C4-2B (cell line): ENCODE measurements at regions not wholly inside any gene's neighbourhood (a gene's known extent, or its start where the extent isn't known, plus 50 kb on each side); places are given as distances from the start of the nearest gene placed in this dataset.

ENCODE experiments used
- H3K27ac ChIP-seq: fragments of 450-650 bp; 2 replicates; pipeline ENCODE4 v1.5.1; 2017
- ZFX ChIP-seq: fragments of 450-650 bp; IDR thresholded peaks from 2 replicates; pipeline ENCODE4 v1.6.1; 2017
- TF ChIP-seq, protein P1 (sequence below): fragments of 450-650 bp; conservative IDR thresholded peaks from 2 replicates; pipeline ENCODE4 v1.5.1; 2017; ENCODE audit warnings: mild to moderate bottlenecking

DNA sequence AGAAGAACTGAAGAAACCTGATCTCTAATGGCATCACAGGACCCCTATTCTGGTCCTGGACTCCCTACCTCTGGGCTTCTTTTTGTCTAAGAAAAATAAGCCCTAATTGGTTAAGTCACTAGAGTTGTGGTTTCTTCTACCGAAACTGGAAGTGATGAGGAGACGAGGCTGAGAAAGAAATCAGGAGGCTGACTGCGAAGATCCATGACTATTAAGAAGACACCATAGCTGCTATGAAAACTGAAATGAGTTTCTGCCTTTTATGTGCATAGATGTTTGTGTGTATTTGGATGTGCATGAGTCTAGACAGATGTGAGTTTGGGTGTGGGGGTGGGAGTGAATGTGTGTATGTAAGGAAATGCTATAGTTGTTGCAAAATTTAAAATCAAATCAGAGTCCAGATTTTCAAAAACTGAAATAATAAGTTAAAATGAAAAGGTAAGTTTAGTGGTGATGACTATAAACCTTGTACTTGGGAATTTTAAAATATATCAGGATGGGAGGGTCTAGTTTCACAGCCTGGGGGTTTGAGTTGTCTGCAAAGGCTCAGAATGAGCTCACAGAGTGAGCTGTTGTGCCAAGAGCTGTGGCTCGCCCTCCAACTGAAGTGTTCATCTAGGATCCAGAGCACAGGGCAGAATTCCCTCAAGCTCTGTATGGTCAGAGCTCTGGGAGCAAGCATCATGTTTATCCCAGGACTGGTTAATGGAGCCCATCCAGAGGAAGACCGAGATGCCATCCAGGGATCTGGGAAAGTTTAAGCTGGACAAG is 94.9 kb downstream of the VCPKMT start:
- no peak overlapping the region for H3K27ac ChIP-seq
- TF ChIP-seq ZFX: no peak
- TF ChIP-seq, protein P1, sequence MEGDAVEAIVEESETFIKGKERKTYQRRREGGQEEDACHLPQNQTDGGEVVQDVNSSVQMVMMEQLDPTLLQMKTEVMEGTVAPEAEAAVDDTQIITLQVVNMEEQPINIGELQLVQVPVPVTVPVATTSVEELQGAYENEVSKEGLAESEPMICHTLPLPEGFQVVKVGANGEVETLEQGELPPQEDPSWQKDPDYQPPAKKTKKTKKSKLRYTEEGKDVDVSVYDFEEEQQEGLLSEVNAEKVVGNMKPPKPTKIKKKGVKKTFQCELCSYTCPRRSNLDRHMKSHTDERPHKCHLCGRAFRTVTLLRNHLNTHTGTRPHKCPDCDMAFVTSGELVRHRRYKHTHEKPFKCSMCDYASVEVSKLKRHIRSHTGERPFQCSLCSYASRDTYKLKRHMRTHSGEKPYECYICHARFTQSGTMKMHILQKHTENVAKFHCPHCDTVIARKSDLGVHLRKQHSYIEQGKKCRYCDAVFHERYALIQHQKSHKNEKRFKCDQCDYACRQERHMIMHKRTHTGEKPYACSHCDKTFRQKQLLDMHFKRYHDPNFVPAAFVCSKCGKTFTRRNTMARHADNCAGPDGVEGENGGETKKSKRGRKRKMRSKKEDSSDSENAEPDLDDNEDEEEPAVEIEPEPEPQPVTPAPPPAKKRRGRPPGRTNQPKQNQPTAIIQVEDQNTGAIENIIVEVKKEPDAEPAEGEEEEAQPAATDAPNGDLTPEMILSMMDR: no peak

DNA sequence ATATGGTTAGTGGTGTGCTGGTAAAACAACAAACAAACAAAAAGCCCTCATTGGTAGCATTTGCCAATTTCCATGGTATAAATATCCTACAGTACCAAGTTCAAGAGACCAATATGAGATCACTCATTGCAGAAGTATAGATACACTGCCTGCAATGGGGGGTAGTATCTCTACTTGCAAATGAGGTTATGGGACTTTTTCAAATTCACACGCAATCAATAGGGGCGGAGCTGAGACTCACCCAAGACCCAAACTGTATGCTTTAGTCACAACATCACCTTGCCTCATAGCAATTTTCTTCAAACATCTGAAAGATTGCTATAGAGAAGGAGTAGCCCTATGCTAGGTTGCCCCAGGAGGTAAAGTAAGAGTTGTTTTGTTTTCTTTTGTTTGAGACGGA is 93.7 kb downstream of the VCPKMT start:
- H3K27ac ChIP-seq: no peak overlapping the region
- TF ChIP-seq, protein P1: no peak
- TF ChIP-seq ZFX: no peak

DNA sequence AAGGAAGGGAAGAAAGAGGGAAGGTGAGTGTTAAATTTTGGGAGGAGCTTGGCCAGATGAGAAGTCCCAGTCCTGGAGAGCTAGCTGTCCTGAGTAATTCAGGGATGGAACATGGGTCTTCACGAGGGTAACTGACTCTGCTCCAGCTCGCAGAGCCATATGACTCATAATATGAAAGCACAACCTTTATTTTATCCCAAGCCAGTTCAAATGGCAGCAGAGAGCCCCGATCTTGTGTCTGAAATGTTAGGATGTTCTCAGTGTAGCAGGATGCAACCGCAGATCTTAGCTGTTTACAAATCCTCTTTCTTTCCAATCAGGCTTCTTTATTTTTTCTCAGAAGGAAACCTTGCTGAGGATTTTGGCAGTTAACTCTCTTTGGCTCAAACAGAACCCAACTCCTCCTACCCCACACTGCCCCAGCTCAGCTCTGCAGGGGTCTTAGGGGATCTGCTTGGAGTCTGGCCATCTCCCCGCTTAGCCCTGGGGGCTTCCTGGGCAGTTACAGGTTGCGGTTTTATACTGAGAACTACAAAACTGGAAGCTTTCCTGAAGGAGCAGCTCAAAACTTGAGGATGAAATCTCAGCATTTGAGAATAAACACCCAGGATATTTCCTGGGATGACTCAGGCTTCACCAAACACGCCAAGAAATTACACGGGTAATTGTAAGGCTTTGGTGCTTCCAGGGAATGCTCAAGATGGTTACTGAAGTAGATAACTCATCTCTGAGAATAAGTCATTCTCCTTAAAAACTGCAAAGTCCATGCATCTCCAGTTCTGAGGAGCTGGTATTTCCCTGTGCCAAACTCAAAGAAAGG is 92.5 kb downstream of the VCPKMT start:
- H3K27ac ChIP-seq: no peak overlapping the region
- TF ChIP-seq ZFX: no peak
- TF ChIP-seq, protein P1: no peak

DNA sequence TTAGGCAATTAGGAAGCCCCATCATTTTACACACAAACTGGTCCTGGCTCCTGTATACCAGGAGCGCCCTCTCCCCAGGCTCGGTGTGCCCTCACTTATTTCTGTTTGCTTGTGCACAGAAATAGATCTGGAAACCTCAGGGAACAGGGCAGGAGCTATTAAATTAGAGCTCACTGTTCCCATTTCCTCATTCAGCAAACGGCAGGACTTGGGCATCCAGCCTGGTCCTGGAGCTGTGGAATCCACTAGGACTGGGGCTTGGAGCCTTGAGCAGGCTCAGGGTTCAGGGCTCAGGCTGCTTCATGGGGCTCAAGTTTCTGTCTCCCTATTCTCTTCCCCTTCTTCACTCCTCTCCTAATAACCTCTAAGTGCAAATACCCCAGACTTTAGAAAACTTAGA is 91.3 kb downstream of the VCPKMT start:
- no peak overlapping the region for H3K27ac ChIP-seq
- TF ChIP-seq, protein P1: no peak
- TF ChIP-seq ZFX: no peak

DNA sequence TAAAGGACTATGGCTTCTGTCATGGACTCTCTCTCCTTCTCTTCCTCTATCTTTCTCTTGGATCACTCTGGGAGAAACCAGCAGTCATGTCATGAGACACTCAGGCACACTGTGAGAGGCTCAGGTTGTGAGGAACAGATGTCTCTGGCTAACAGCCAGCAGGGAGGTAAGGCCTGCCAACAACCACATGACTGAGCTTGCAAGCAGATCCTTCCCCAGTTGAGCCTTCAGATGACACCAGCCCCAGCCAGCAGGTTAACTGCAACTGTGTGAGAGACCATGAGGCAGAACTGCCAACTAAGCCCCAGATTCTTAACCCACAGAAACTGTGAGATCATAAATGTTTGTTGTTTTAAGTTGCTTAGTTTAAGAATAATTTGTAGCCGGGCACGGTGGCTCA is 90.6 kb downstream of the VCPKMT start:
- no peak overlapping the region for H3K27ac ChIP-seq
- TF ChIP-seq ZFX: no peak
- TF ChIP-seq, protein P1: no peak

DNA sequence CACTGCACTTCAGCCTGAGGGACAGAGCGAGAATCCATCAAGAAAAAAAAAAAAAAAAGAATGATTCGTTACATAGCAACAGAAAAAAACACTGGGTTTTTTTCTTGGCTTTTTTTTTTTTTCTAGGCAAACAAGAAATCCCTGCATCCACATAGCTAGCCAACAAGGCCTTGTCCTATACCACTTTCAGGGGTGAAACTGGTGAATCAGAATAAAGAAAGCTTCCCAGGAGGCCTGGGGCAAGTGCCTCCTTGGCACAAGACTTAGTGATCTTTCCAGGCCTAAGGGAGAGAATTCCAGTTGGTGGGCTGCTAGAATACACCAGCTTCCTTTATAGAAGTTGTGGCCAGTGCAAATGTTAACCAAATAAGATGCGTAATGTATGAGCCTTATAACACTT is 90.0 kb downstream of the VCPKMT start:
- H3K27ac ChIP-seq: no peak overlapping the region
- no peak for TF ChIP-seq ZFX
- TF ChIP-seq, protein P1: no peak

DNA sequence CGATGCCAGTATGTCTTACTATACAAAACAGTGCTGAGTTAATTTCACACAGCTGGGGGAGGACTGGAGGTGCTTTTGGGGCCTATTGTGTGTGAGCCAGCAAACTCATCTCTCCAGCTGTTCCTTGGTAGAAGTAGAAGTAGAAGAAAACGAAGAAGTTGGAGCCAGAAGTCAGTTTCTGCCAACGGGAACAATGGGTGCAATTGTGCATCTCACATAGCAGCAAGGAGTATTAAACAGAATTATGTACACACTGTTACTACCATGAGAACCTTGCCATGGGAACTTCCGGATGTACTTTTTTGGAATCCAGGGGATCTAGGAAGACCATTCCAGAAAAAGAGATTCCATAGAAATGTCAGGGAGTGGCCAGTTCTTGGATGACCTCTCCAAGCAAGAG is 88.6 kb downstream of the VCPKMT start:
- no peak for TF ChIP-seq ZFX
- TF ChIP-seq, protein P1: no peak
- H3K27ac ChIP-seq: no peak overlapping the region
